Lower leg skin (tissue), 3 donors: ENCODE measurements at regions not wholly inside any gene's neighbourhood (a gene's known extent, or its start where the extent isn't known, plus 50 kb on each side); places are given as distances from the start of the nearest gene placed in this dataset.

ENCODE experiments used
- CTCF ChIP-seq, 3 donors: fragments of 450-650 bp; IDR thresholded peaks; one replicate each; pipeline ENCODE4 v1.5.1; 2016; ENCODE audit warnings: antibody characterized with exemption in 3 of 3, mild to moderate bottlenecking in 3 of 3, moderate library complexity in 2 of 3
- POLR2A ChIP-seq, 2 donors: fragments of 450-650 bp; IDR thresholded peaks; one replicate each; pipeline ENCODE4 v1.6.1; 2016 to 2017; ENCODE audit warnings: antibody characterized with exemption in 2 of 2, mild to moderate bottlenecking in 1 of 2, moderate library complexity in 1 of 2

- no peak for TF ChIP-seq CTCF (IDR thresholded peaks at IDR 0.05)
- TF ChIP-seq POLR2A (IDR thresholded peaks at IDR 0.05) = no peak
Observed at GRCh38 chr3:24037971-24038370, 92.9 kb downstream of the NR1D2 start.
